MM.1S (cell line): ENCODE measurements at regions not wholly inside any gene's neighbourhood (a gene's known extent, or its start where the extent isn't known, plus 50 kb on each side); places are given as distances from the start of the nearest gene placed in this dataset.

ENCODE experiments used
- EZH2 ChIP-seq: fragments of 300-600 bp; sonication (generic); optimal IDR thresholded peaks from 2 replicates; pipeline ENCODE3; 2017; ENCODE audit warnings: low read depth, mild to moderate bottlenecking, antibody characterized with exemption, low read length, mixed read lengths
- TF ChIP-seq, protein P1 (sequence below): fragments of 300-600 bp; sonication (generic); IDR thresholded peaks from 2 replicates; pipeline ENCODE4 v1.5.1; 2016; ENCODE audit warnings: antibody characterized with exemption, low read length, mixed read lengths

DNA sequence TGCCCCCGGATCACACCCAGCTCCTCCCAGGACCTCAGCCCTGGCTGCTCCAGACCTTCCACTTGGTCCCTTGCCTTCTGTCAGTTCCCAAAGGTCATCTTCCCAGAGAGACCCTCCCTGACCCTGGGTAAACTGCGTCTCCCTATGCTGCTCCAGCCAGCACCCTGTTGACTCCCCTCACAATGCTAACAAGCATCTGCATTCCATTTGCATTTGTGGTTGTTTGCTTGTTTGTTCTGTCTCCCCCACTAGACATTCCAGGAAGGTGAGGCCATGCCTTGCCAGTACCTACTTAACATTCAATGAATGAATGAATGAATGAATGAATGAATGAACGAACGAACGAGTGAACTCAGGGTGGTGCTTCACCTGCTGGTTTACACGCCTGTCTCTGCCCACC is 171.2 kb downstream of the WSCD1 start:
- TF ChIP-seq, protein P1, sequence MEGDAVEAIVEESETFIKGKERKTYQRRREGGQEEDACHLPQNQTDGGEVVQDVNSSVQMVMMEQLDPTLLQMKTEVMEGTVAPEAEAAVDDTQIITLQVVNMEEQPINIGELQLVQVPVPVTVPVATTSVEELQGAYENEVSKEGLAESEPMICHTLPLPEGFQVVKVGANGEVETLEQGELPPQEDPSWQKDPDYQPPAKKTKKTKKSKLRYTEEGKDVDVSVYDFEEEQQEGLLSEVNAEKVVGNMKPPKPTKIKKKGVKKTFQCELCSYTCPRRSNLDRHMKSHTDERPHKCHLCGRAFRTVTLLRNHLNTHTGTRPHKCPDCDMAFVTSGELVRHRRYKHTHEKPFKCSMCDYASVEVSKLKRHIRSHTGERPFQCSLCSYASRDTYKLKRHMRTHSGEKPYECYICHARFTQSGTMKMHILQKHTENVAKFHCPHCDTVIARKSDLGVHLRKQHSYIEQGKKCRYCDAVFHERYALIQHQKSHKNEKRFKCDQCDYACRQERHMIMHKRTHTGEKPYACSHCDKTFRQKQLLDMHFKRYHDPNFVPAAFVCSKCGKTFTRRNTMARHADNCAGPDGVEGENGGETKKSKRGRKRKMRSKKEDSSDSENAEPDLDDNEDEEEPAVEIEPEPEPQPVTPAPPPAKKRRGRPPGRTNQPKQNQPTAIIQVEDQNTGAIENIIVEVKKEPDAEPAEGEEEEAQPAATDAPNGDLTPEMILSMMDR, result no peak
- no peak for TF ChIP-seq EZH2
